NCI-H748 treated with DMSO at 0.1 percent for 48 hours (cell line): ENCODE measurements at regions not wholly inside any gene's neighbourhood (a gene's known extent, or its start where the extent isn't known, plus 50 kb on each side); places are given as distances from the start of the nearest gene placed in this dataset.

ENCODE experiments used
- DNase-seq: peaks from one replicate; lab custom pipeline; 2025; lab: John Stamatoyannopoulos, UW

DNA sequence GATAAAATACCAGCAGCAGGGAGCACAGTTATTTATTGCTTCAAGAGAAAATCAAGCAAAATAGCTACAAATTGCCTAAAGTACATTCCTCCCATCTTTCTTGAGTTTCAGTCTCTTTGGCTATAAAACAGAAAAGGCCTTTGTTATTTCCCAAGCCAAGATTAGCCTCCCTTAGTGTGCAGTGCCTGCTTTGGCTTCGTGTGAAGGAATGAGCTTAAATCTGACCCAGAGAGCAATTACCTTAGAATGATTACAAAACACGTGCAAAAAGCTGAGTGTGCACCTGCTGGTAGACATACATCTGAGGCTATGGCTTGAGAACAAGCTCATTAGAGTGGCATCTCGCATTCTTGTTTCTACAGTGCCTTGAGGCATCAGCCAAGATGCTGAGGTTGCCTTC is 250.8 kb downstream of the C4orf33 start:
- DNase-seq: no peak

DNA sequence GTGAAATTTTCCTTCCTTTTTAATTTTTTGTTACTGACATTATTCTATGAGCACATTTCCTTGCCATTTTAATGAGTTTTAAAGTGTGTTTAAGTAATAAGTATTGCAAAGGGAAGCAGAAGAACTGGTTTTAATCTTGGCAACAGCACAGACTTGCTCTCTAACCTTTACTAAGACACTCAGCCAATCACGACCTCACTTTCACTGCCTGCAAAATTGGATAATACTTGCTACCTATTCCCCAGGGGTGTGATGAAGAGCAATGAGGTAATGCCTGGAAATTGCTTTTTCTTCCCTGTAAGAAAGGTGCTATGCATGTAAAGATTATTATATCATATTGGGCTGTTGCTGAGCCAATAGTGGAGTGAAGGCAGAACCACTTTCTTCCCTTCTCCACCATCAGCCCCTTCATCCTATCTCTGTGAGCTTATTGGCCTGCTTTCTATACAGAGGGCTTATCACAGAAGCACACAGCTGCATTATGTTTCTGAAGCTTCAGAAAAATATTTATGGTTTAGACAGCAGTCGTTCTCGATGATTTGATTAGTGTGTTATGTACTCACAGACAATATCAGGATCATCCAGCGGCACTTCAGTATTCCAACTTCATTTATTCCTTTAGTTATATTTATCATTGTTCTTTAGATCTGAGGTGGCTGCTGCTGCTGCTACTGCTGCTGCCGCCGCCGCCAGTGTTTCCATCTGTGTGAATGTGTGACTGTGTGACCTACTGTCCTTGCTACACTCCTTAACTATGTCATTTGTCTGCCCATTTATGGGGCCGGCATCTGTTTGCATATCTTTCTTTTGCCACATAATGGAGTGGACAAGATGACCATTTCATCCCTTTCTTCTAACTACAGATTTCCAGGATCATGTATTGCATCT is 255.1 kb downstream of the C4orf33 start:
- no peak for DNase-seq

DNA sequence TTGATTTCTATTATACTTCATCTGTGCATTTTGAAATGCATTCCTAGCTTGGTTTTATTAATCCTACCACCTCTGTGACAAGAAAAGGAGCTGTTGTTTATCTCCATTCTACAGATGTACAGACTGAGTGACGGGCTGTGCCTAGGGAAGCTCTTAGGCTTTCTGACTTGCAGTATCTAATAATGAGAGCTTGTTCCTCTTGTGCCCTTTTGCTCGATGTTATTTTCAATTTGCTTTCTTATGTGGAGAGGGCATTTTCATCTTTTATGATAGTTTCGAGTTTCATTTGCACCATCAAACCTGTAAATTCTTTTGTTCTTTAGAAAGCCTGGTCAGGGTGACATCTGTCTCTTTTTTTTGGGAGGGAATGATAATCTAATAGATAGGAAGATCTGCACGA is 256.5 kb downstream of the C4orf33 start:
- no peak for DNase-seq

DNA sequence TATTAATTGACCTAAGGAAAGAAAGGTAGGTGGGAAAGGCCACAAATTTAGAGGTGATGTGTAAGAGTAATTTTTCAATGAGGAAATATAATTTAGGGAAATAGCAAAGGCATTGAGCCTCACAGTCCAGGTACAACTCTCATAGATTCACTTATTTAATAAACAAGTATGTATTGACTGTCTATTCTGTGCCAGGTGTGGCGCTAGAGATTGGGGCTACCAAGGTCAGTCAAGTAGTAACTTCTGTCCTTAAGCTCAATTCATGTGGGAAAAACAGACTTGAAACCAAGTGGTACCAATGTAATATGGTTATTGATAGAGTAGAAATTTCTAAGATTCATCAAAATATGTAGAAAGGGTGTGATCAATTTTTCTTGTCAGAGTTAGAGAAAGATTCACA is 257.5 kb downstream of the C4orf33 start:
- no peak for DNase-seq

DNA sequence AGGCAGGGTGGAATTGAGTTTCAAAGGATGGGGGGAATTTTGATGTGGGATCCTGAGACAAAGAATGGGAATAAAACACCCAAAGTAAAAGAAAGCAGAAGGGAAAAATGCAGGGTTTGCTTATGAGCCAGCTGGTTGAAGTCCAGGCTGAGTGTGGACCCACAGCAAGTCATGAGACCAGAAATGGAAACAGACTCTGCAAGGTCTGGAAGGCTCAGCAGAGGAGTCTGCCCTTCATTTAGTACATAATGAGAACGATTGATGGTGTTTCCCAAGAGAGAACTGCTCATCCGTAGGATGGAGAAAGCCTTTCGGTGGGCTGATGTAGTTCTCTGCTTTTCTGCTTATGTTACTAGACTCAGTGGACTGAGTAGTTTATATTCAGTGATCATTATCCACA is 259.1 kb downstream of the C4orf33 start:
- DNase-seq: no peak

DNA sequence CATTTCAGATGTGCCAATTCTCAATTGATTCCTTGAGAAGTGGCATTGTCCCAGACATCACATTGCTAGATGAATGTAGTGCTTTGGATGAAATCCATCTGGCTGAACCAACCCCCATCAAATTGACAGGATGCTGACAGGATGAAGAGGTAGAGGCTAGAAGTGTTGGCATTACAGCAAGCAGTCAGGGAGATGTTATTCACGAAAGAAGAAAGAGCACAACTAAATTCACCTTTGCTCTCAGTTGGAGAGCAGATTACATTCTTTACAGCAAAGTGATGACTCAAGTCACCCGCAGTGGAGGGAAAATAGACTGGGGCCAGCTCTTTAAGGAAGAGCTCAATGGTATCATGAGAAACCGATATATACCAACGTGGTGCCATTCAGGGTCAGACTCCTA is 259.6 kb downstream of the C4orf33 start:
- no peak for DNase-seq

DNA sequence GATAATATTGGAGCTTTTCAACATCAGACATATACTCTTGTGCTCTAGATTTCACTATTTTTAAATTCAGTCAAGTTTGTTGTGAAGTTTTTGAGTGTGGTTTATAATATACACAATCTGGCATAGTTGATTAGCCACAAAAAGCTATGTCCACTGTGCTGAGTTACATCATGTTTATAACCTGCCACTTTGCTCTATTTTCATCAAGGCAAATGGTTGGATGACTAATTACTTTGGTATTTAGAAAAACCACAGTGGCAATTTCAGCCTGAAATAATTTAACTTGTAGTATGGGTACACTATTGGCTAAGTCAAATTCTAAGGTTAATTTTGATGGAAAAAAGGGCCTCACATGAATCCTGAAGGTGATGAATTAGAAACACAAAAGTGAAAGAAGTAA is 262.6 kb downstream of the C4orf33 start:
- peak; percentile 4 for DNase-seq

DNA sequence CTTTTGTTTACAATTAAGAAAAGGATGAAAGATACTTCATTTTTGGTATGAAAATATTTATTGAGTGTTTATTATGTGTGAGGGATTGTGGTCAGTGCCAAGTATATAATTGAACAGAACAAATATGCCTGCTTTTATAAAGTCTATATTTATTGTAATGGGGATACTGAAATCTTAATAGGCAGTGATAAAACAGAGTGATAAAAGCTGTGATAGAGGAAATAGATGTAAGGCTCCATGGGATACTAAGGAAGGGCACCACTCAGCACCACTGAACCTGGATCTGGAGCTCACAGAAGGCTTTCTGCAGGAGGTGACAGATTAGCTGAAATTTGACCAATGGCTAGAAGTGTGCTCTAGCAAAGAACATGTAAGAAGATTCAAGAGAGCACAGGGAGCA is 263.5 kb downstream of the C4orf33 start:
- DNase-seq: no peak

DNA sequence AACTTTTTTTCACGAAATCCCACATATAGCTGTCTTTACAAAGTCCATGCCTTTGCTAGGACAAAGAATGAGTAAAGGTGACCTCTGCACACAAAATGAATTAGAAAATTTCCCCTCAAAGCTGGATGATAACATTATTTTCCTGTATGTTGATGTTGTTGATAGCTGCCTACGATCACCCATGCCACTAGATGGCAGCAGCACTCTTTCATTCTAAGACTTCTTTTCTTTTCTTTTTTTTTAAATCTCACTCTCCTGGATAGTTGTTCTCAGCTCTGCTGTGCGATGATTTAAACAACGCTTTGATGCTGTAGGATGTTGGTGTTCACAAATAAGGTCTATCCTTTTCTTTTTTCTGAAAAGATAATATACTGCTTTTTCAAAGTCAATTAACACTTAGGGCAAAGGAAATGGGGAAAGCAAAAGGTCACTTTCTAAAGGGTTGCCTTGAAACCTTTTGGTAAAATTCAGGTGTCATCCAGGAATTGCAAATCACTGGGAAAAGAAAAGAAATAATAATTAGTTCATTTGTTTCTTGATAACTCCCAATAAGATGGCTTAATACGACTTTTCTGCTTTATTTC is 266.8 kb downstream of the C4orf33 start:
- peak; percentile 45 for DNase-seq

DNA sequence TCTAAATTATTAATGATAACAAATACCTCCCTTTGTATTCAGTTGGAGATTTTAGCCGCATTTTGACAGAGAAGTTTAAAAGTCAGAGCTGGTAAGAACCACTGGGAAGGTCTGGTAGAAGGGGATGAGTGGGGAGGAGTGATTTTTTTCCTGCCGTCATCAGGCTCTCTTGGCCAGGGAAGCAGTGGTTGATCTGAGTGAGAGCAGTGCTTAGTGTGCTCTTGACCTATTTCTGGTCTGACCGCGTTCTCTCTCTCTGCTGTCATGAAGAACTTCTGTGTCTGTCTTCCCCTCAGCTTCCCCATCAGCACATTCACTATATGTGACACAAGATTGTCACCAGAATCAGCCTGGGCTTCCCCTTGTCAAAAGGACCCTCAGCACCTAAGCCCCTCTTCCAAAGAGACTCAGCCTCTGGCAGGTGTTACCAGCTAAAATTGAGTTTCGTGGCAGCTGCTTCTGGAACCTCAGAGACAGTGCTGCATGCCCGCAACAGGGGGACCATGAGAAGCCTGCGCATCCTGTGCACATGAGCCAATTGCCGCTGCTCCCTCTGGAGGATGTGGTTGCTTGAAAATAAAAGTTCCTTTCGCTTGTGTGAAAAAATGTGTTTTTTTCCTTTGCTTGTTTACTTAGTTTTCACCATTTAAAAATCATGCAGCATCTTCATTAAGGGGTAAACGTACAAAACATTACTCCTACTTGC is 268.9 kb downstream of the C4orf33 start:
- DNase-seq: no peak

DNA sequence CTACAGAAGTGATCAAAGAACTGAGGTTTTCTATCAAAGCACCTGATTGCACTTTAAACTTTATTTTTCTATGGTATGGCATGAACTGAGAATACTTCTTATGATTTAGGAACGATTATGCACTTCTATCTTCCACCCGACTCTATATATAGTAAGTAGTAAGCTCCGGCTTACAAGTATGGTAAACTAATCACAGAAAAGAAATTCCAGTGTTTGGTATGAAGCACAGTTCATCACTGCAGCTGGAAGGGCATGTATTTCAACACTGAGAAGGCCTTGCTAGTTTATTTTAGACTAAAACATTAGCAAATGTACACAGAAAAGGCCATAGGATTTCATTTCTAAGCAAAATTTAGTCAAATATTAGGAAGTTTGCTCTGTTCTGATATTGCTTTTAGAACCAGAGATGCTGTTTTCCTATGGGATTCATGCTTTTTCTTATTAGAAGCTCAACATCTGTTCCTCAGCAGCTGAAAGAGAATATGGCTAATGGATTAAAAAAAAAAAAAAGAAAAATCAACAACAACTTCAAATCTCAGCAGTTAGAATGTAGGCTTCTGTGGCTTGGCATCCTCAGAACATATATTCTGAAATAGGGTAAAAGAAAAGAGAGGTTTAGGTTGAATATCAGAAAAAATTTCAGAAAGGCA is 273.5 kb downstream of the C4orf33 start:
- DNase-seq: no peak

DNA sequence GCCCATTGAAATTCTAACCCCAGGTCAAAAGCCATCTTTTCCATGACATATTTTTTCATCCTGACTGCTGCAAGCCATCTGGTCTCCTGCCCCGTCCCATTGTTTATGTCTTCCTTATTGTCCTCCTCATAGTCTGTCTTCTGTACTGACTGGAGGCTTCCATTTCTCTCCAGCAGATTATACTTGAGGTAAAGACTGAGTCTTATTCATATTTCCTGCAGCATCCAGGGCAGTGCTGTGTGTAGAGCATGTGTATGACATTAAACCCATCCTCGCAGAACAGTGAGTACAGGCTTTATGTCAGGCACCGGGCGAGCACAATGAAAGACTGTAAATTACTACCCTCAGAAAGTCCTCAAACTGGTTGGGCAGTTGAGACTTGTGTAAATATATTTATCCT is 275.1 kb downstream of the C4orf33 start:
- DNase-seq: no peak

DNA sequence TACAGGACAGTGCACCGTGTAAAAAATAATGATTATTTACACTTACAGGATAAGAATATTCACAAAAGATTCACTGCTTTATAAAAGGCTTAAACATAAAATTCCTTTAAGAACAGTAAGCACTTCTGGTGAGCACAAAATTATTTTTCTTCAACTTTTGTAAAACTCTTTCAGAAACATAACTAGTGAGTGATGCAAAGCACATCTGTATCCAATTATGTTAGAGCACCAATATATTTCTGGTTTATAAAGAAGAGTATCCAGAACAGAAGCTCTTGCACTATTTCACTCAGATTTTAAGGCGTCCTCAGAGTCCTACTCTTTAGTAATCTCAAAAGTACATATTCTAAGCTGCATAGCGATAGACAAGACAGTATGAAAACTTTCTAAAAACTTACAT is 276.0 kb downstream of the C4orf33 start:
- DNase-seq: no peak

DNA sequence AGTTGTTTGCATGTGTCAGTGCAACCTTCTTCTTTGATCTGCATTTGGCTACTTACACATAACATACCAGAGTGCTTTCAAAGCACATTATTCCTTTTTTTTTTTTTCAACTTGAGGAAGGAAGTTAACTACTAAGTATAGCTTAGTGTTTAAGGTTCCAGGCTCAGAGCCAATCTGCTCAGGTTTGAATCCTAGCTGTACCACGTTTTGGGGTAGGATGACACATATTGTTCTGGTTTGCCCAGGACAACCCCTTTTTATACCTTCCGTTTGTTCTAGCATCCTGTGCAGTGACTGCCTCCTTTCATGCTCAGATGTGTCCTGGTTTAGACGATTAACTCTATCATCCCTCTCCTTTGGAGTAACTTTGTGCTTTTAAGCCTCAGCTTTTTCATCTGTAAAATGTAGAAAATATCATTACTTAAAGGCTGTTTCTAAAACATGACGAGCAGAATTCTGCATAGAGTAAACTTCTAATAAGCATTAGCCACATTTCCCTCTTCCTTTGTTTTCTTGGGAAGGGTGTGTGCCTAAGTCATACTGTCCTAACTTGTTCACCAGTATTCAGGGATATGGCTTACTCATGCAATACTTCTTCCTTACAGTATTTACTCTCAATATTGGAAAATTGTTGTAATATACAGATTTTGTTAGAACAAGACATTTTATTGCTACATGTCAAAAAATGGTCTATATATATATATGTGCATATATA is 281.3 kb downstream of the C4orf33 start:
- no peak for DNase-seq

DNA sequence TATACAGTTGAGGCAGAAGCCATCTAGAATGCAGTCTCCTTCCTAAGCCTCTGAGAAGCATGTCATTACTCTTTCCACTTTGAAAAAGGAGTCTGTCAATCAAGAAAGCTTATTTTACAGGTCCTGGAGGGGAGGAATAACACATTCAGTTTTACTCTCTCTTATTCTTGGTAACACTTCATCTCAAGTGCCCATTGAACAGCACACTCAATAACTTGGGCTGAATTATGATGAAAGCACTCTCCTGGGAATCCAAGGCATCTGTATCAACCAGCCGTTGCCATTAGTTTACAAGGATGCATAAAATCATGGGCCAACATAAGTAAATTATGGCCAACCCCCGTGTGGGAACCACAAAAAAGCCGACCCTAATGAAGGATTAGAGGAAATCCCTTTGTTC is 282.4 kb downstream of the C4orf33 start:
- no peak for DNase-seq

DNA sequence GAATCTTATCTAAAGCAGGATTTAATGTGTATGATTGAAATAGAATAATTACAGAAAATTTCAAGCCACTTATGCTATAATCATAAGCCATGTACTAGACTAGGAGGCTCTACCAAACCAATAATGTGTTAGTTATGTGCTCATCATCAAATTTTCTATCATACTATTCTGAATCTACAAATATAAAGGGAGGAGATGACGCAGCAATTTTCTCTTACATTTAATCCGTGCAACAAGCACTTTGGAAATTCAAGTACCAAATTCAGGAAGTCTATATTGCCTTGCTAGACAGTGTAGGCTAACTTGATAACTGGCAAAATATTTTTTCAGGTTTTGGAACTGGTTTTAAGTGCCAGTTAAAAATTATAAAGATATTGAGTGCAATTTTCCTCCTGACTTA is 283.5 kb downstream of the C4orf33 start:
- DNase-seq: no peak

DNA sequence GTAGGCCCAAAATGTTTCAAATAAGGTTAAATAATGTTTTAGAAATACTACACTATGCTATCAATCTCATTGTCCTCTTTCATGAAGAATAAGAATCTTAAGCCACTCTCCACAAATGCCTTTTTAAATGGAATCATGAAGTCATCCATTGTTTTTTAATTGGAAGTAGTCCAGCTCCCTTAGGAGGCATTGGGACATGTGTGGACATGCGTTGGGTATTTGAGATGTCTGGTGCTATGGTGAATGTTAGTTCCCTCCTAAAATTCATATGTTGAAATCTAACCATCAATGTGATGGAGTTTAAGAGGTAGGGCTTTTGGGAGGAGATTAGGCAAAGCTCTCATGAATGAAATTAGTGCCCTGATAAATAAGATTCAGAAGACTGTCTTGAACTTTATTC is 289.0 kb downstream of the C4orf33 start:
- no peak for DNase-seq

DNA sequence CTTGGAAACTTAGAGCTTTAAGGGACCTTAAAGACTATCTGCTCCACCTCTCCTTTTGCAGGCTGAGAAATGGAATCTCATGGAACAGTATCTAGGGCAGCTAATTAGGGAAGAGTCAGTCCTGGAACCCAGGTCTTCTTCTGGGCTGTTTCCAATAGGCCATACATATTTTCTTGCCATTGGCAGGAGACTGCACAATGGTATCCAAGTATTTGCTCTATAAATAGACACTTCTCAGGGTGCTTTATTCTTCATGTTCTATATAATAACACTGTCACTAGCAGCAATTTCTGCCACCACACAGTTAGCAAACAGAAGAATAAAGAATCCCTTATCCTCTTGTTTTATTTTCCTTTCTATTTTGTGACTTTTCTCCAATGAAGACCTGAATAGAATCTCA is 291.7 kb downstream of the C4orf33 start:
- no peak for DNase-seq

DNA sequence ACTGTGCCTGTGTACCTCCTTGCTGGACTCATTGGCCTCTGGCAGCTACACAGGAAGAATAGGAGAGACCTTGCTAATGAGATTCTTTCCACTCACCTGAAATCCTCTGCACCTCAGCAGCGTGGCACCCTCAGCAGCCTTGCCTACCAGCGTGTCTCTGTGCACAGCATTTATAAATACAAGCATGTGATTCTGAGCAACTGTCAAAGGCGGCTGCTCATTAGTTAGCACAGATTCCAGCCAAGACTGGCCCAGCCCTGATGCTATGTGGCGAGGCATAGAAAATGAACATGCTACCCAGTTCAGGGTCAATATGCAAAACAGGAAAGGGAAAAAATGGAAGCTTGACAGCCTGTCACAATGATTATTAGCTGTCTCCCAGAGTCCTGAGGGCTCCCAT is 298.0 kb downstream of the C4orf33 start:
- DNase-seq: no peak

DNA sequence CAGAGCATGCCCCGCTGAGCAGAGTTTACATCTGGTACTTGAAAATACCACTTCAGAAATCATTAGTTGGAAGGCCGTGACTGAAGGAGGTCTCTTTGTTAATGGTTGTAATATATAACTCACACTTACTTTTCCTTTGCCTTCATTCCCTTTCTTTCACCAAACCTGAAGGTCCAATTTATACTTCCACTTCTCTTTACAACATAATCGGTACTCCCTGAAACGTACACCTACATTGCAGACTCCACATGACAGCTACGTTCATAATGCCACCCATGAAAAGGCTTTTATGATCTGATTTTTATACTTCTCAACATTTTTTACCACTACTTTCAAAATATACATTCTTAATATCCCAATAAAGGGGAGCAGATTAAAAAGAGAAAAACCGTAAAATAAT is 298.7 kb downstream of the C4orf33 start:
- no peak for DNase-seq

DNA sequence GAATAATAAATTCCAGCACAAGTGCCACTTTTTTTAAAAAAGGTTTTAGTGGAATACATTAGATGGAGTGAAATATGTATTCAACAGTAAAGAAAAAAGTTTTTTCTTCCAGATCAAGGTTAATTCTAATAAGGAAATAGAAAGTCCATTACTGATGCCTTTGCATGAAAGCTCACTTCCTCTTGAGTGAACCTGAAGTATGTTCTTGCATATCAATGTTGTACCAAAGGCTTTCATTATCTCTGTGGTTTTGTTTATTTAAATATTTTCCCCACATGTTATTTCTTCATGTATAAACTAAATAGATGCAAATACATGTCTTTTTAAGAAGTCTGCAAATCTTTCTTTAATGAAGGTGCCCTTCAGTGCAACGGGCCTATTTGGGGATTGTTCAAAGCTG is 307.9 kb downstream of the C4orf33 start:
- no peak for DNase-seq

DNA sequence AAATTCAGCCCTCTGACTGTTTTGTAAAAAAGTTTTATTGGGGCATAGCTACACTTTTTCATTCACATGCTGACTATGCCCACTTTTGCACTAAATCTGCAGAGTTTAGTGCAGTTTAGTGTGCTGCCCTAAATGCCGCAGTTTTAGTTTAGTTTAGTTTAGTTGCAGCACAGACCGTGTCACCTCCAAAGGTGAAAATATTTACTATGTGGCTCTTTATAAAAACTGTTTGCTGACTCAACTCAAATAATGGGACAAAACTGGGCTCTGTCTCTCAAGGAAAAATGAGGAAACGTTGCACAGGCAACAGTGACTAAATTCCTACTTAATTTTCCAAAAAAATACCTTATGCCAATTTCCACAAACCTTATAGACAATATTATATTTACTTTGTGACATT is 314.2 kb downstream of the C4orf33 start:
- no peak for DNase-seq
